Activated naive CD4-positive, alpha-beta T cell treated with anti-CD3 and anti-CD28 coated beads for 36 hours (primary cell): ENCODE measurements at regions not wholly inside any gene's neighbourhood (a gene's known extent, or its start where the extent isn't known, plus 50 kb on each side); places are given as distances from the start of the nearest gene placed in this dataset.

Experiments
- CTCF ChIA-PET: fragments of 350-600 bp; sonication (Branson Sonifier 250); formaldehyde crosslinking; loops from one replicate; lab custom pipeline; 2021; ENCODE audit warnings: antibody characterized with exemption; lab: Charles Lee
- DNase-seq: peaks from one replicate; pipeline ENCODE4 v3.0.0-alpha.2; 2020
- H3K27ac Mint-ChIP-seq: one replicate; pipeline ENCODE4 v1.8.0; 2021; ENCODE audit warnings: mild to moderate bottlenecking, mixed read lengths
- H3K27me3 Mint-ChIP-seq: one replicate; pipeline ENCODE4 v1.8.0; 2021; ENCODE audit warnings: low read depth, mixed read lengths
- H3K36me3 Mint-ChIP-seq: one replicate; pipeline ENCODE4 v1.8.0; 2021; ENCODE audit warnings: low read depth, mixed read lengths
- H3K4me1 Mint-ChIP-seq: one replicate; pipeline ENCODE4 v1.8.0; 2021; ENCODE audit warnings: low read depth, mixed read lengths
- H3K4me3 Mint-ChIP-seq: one replicate; pipeline ENCODE4 v1.8.0; 2021; ENCODE audit warnings: mild to moderate bottlenecking, moderate library complexity, mixed read lengths
- H3K9me3 Mint-ChIP-seq: one replicate; pipeline ENCODE4 v1.8.0; 2021; ENCODE audit warnings: mixed read lengths
- intact Hi-C: fragments of 100-400 bp; cut with micrococcal nuclease; formaldehyde crosslinking; loops from one replicate; pipeline ENCODE4 v1.15.1; 2023

DNA sequence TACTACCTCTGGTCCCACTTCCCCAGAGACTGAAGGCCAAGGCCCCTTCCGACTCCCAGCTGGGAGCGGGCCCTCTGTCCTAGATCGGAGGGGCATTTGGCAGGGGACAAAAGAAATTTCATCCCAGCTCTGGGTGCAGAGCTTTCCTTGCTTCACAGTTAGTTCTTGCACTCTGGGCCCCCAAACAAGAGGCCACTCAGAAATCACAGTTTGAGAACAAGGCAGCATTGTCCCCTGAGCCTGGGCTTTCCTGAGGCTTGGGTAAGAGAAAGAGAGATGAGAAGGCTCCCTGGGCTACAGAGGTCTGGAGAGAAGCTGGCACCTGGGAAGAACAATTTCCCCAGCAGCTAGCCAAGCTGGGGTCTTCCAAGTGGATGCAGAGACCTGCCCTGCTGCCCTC, 71.8 kb upstream of the NCAM1 start:
- no peaks in the 10 kb centered on the region for H3K9me3 Mint-ChIP-seq
- no peaks in the 10 kb centered on the region for H3K36me3 Mint-ChIP-seq
- DNase-seq: no peak
- H3K4me3 Mint-ChIP-seq: no peak overlapping the region
- H3K27ac Mint-ChIP-seq: no peak overlapping the region
- CTCF ChIA-PET: no interaction called here
- intact Hi-C loops: no loop called here
- no peaks in the 10 kb centered on the region for H3K4me1 Mint-ChIP-seq
- H3K27me3 Mint-ChIP-seq: peaks cover 7% of the 10 kb centered on the region

DNA sequence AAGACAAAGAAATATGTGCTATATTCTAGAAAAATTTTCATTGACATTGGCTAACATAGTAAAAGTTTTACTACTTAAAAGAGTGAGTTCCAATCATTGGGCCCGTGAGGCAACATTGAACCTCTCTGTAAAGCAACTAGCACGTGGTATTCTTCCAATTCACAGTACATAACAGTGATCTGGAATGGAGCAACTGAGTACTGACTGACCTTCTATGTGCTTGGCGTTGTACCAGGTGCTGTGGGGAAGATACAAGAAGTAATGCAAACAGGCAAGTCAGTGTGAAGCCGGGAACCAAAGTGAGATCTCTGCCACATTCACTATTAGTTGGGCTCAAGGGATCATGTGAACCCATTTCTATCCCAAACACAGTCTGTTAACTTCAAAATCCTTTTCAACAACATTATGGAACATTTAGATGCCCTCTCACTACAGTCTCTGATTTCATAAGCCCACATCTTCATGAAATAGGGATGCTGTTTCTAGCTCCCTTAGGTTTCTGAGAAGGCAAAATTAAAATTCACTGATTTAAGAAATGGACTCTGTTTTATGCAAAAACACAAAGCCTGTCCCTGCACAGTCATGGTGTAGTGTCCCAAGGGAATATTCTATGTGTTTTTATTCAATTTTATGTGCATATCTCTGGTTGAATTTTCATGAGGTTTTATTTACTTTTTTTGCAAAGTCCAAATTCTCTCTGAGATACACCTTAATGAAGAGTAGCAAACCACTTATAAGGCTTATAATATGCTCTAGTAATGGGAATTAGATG, 61.8 kb upstream of the NCAM1 start:
- intact Hi-C loops: no loop called here
- Mint-ChIP-seq H3K9me3 (peaks cover 1% of the 10 kb centered on the region), H3K27ac (no peak overlapping the region), H3K36me3 (no peaks in the 10 kb centered on the region), H3K4me1 (no peaks in the 10 kb centered on the region), H3K4me3 (no peak overlapping the region), H3K27me3 (no peaks in the 10 kb centered on the region)
- CTCF ChIA-PET: no interaction called here
- no peak for DNase-seq

- DNase-seq: no peak
- Mint-ChIP-seq H3K36me3 (no peaks in the 10 kb centered on the region), H3K4me1 (no peaks in the 10 kb centered on the region), H3K27ac (no peak overlapping the region), H3K4me3 (no peak overlapping the region), H3K9me3 (peaks cover 1% of the 10 kb centered on the region), H3K27me3 (no peaks in the 10 kb centered on the region)
- intact Hi-C loops: no loop called here
- CTCF ChIA-PET: no interaction called here
Measured at GRCh38 chr11:112901924-112902323, 59.3 kb upstream of the NCAM1 start.

- peaks cover 1% of the 10 kb centered on the region for H3K9me3 Mint-ChIP-seq
- H3K27me3 Mint-ChIP-seq: no peaks in the 10 kb centered on the region
Measured at GRCh38 chr11:112902361-112903011, 58.7 kb upstream of the NCAM1 start.

DNA sequence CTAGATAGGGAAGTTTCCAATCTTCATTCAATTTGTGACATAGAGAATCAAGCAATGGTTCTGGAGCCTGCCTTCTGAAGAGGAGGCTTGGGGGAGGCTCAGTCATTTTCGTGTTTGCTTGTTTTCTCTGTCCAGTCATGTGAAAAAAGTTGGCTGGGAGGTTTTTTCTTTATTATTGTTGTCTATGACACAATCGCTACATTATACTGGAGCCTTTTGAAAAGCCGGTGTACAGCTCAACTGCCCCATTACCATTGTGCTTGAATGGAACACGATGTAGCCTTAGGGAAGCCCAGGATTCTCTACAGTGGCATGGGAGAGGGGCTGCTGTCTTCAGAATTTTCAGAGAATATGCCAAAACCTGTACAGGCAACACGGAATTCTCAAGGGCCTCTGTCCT, 57.9 kb upstream of the NCAM1 start:
- Mint-ChIP-seq H3K4me1 (no peaks in the 10 kb centered on the region), H3K27ac (no peak overlapping the region), H3K4me3 (no peak overlapping the region), H3K36me3 (no peaks in the 10 kb centered on the region), H3K27me3 (no peaks in the 10 kb centered on the region), H3K9me3 (peaks cover 1% of the 10 kb centered on the region)
- CTCF ChIA-PET: no interaction called here
- DNase-seq: no peak
- intact Hi-C loops: no loop called here

More at GRCh38 chr11:112902361-112903011, 58.7 kb upstream of the NCAM1 start:
- H3K4me3 Mint-ChIP-seq: no peak overlapping the region
- intact Hi-C loops: no loop called here
- H3K27ac Mint-ChIP-seq: no peak overlapping the region
- H3K36me3 Mint-ChIP-seq: no peaks in the 10 kb centered on the region
- CTCF ChIA-PET: no interaction called here
- H3K4me1 Mint-ChIP-seq: no peaks in the 10 kb centered on the region
- DNase-seq: no peak

GRCh38 chr11:112911124-112911523, 50.1 kb upstream of the NCAM1 start:
- peaks cover 6% of the 10 kb centered on the region for H3K27me3 Mint-ChIP-seq
- no peaks in the 10 kb centered on the region for H3K4me1 Mint-ChIP-seq
- H3K27ac Mint-ChIP-seq: no peak overlapping the region
- H3K36me3 Mint-ChIP-seq: peaks cover 2% of the 10 kb centered on the region
- no peak for DNase-seq
- no peaks in the 10 kb centered on the region for H3K9me3 Mint-ChIP-seq
- CTCF ChIA-PET: no interaction called here
- H3K4me3 Mint-ChIP-seq: no peak overlapping the region
- intact Hi-C loops: no loop called here
